GM19467 (cell line): ENCODE measurements at regions not wholly inside any gene's neighbourhood (a gene's known extent, or its start where the extent isn't known, plus 50 kb on each side); places are given as distances from the start of the nearest gene placed in this dataset.
"Not testable (repeated sequence)": the region's sequence is repeated elsewhere in the genome, so short reads cannot be mapped to it uniquely, and the experiment has no call there.

Source experiments
- ATAC-seq: cut with Tn5 transposase; IDR thresholded peaks from one replicate; pipeline ENCODE4 v1.9.1; 2021; ENCODE audit warnings: mild to moderate bottlenecking, moderate library complexity; ENCODE audit not compliant: unreplicated experiment

DNA sequence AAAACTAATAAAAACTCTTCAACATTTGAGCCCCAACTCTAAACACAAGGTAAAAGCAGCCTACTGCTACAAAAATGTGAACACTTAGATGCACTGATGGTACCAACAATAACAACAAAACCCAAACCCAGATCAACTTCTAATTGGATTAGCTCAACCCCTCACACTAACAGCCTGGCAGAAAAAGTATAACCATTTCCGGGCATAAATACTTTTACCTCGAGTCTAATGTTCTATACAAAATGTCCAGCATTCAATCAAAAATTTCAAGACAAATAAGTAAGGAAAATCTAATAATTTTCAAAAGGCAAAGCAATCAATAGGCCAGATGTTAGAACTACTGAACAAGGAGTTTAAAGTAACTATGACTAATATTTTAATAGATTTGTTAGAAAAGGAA, 303.3 kb downstream of the ARRDC4 start:
- ATAC-seq: no peak

DNA sequence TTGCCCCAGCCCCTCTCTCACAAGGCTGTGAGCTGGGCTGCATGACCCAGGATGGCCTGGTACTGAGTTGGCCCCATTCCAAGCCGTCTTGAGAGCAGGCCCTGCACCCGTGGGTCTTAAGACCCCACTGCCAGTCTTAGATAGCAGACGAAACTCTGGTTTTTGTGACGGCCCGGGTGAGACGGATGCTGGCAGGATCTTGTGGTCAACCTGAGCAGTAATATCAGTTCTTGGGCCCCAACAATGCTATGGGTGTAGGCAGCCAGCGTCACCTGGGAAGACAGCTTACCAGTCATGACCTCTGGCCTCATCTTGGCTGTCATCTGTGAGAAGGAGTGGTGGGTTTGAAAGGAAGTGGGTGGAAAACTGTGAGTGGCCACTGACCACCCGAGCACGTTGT, 305.8 kb downstream of the ARRDC4 start:
- ATAC-seq: no peak

DNA sequence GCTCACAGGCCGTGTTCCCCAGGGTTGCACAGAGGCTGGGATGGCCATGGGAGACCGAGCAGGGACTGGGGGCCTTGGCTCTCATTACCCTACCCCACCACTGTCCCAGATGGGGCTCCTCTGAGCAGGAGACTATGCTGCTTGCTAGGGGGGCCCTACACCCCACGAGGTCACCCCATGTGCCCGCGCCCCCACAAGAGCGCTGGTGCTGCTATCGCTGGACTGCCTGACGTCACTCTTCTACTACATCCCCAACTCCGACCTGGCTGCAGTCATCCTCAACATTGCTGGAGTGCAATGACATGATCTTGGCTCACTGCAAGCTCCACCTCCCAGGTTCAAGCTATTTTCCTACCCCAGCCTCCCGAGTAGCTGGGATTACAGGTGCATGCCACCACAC, 307.7 kb downstream of the ARRDC4 start:
- ATAC-seq: no peak

DNA sequence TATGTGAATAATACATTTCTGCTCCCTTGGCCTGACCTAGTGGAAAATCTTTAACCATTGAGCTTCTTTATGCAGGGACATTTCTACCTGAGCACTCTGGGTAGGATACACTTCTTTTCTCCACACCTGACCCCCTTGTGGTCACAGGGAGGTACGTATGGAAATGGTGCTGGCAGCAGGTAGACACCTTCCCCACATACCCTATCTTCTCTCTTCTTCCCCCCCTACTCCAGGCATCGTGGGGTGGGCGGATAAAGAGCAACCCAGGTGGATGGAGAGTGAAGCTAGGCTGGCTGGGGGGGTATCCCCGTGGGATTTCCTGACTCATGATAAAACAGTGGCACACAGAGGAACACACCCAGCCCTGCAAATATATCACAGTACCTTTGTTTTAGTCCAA, 312.1 kb downstream of the ARRDC4 start:
- no peak for ATAC-seq

DNA sequence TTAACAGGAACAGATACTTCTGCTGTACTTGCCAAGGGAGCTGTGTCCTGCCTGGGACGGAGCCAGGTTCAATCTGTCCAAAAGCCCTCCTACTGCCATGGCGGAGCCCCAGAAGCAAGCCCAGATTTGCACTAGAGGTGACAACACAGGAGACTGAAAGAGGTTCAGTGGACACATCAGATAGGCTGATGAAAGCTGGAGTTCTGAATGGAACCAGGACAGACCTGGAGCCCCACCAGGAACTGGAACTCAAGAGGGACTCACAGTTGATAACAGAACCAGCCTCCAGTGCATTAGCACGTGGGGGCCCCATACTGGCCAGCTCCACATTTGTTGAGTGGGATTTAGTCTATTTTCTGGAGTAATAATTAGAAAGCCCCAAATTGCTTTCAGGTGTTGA, 315.5 kb downstream of the ARRDC4 start:
- no peak for ATAC-seq

DNA sequence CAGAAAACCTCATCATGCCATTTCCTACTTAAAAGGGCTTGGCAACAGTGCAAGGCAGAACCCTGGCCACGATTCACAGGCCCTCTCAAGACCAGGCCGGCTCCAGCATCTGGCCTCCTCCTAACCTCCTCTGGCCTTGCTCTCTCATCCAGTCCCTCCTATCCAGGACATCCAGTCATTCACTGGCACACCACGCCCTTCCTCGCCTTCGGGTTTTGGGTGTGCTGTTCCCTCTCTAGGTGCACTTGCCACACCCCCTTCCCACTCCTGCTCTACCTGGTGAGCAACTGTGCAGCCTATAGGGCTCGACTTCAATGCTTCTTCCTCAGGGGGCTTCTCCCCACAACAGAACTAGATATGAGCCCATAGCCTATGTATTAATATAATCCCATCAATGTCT, 317.1 kb downstream of the ARRDC4 start:
- no peak for ATAC-seq

DNA sequence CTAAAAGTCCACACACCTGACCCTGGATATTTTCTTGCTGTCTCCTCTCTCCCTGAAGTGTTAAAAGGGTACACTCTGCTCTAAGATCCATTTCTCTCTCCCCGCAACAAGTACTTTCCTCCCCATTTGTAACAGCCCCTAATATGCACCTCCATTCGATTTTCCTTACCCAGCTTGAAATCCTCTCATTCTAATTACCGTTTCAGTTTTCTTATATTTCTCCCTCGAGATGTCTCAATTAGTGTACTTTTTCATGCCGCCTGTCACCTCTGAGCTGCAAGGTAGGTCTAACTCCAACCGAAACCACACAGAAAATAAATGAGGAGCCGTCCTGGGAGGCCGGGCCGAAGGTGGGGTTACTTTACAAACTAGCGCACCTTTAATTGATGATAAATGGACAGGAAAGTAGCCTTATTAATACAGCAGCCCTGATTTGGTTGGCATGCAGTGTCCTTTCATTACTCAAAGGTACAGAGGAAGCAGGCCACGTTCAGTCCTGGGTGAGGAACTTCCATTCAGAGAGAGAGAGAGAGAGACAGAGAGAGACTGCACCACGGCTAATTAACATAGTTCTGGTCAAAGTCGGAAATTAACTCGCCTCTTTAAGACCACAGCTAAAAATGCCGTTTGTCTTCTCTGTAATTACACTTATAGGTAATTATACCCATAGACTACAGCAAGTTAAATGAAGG, 319.9 kb downstream of the ARRDC4 start:
- ATAC-seq: no peak

DNA sequence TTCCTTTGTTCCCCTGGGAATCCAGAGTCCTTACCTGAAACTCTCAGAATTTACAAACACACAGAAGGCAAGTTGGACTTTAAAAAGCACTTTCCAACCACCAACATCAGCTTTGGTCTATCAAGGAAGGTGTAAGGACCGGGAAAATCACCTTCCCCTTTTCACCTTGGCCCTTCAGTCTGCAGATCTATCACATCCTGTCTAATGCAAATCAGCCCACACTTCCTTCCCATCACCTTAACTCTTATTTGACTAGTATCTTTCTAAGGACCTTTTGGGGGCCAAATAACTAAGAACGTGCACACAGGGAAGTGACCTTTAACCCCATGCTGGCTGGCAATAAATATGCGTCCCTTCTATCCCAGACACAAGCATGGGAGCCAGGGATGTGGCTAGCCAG, 320.6 kb downstream of the ARRDC4 start:
- peak; percentile 55 for ATAC-seq

DNA sequence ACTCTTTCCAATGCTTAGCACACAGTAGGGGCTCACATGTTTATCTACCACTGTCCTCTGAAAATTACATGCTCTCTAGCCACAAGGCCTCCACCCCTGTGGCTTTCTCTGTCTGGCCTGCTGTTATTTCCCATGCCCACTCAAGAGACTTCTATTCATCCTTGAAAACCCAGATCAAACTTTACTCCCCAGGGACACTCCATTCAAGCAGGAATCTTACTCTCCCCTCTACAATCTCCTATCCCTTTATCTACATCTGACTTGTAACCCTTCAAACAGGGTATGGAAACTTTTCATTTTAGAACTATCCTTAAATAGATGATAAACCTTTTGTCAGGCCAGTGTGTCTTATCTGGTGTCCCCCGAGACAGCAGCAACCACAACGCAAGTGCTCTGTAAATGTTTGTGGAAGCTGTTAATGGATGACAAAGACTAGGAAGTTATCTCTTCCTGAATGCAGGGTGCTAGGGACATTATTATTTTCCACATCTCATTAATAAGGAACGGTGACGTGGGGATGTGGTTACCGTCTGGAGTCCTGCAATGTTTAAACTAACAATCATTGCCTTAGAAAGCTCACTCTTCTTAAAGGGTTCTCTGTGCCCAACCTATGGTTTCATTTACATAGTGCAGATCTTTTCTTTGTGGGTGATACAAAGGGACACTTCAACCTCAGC, 322.3 kb downstream of the ARRDC4 start:
- ATAC-seq: peak; percentile 71

DNA sequence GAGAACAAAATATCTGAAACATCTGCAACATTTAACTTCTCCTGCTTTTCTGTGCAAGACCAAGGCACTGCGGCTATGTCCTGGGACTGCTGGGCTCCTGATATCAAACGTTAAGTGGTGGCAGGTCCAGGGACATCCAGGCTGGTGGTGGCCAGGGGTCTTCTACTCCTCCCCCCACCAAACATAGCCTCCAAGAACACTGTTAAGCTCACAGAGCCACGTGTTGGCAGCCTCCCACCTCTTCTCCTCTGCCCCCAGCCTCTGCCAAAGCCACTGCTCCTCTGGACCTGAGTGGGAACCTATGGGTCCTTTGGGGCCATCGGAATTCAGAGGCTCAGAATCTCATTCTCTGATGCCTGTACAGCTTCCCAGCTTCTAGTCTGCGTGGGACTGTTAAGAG, 325.7 kb downstream of the ARRDC4 start:
- ATAC-seq: no peak

DNA sequence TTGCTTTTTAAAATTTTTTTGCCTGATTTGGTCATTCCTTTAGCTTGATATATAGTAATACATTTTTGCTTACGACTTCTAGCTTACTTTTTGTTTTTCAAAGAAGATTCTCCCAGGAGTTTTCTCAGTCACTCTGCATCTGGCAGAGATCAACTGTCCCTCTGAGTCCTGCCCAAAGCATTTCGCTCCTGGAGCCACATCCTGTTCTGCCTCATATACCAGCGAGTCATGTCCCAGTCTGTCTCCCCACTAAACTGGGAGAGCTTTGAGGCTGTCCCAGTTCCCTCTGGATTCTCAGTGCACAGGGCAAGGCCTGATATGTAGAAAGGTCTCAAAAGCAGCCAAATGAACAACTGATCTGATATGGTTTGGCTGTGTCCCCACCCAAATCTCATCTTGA, 326.3 kb downstream of the ARRDC4 start:
- no peak for ATAC-seq

DNA sequence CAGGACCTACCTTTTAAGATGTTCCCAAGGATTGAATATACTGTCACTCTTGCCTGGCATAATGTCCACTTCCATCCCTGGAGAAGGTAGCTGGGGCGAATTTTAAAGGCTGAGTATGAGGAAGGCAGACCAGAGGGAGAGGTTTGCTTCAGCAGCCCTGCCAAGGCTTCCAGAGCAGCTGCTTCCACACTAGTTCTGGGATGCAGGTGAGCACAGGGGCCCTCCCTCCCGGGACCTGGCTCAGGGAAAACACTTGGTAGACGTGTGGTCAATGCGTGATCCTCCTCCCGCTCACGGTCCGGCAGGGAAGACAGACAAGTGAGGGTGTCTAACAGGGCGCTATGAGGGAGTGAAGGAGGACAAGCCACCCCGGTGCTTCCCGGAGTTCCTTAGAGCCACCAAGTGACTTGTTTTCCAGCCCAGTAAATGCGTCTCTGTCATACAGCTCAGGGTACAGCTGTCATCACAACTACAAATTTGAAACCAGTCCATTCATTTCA, 327.6 kb downstream of the ARRDC4 start:
- ATAC-seq: no peak

DNA sequence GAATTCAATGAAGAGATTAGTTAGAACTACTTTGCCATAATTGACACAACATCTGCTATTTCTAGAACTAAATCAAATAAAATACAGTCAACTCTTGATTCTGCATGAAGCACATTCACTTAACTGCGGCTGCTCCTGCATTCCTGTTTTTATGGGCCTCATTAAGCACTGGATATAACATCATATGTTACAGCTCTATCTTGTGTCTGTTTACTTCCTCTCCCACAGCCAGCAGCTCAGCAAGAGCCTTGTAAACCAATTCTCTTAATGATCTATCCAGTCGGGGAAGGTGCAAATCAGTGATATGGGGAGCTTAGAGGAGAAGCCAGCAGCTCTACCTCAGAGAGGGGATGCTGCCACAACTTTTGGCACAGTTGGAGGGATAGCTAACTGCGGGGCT, 329.2 kb downstream of the ARRDC4 start:
- no peak for ATAC-seq

DNA sequence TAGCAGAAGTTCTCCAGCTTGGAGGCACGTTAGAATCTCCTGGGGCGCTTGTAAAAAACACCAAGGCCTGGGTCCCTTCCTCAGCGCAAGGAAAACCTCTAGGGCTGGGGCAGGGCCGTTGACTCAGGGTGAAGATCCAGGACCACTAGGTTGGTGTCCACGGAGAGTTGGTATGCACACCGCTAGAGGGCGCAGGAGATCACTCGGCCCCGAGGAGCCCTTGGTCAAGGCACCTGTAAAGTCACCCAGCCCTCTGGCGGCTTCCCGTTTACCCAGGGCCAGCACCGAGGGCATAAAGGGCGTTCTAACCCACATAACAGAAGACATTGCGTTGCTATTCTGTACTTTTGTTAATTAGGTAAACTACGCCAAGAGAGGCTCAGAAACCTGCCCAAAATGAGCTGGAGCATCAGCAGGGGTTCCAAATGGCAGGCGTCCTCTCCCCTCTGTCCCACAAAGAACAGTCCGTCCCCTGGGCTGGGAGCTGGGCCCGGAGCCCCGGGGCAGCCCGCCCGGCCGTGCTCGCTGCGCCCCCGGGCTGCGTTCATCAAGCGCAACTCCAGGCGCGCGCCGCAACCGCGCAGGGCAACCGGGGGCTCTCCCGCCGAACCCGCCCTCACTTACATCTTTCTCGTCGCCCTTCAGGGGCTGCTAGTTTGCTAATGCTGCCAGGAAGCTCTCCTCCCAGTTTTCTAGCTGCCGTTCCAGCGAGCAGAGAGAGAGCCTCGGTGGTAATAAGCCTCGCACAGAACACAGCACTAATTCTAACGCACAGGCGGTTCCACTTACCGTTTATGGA, 332.1 kb downstream of the ARRDC4 start:
- no peak for ATAC-seq

DNA sequence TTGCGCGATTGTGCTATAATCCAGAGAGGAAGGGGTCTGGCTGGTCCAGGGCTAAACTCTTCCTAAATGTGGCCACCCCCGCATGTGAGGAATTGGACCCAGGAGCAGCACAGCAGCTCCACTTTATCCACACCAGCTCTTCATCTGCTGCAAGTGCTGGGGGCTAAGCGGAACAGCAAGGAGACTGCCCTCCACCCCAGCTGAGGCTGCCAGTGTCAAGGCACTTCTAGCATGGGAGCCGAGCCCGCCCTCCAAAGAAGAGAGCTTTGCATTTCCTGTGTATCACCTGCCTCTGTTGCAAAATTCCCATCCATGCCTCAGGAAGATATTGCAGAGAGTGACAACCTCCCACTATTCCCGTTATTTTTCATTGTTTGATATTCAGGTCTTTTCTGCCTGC, 333.6 kb downstream of the ARRDC4 start:
- ATAC-seq: no peak

DNA sequence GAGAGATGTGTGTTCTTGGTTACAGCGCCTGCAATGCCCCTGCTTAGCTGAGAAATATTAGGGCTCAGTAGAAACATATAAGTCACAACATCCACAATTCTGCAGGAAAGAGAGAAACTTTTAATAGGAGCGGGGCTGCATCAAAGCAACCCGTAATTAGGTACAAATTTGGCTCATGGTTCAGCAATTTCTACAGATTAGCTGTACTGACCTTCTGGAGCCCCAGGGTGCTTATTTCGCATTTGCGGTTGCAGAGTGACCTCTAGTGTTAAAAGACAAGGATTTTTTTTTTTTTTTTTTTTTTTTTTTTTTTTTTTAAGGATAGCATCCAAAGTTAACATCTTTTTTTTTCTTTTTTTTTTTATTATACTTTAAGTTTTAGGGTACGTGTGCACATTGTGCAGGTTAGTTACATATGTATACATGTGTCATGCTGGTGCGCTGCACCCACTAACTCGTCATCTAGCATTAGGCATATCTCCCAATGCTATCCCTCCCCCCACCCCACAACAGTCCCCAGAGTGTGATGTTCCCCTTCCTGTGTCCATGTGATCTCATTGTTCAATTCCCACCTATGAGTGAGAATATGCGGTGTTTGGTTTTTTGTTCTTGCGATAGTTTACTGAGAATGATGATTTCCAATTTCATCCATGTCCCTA, 334.7 kb downstream of the ARRDC4 start:
- not testable (repeated sequence) for ATAC-seq

DNA sequence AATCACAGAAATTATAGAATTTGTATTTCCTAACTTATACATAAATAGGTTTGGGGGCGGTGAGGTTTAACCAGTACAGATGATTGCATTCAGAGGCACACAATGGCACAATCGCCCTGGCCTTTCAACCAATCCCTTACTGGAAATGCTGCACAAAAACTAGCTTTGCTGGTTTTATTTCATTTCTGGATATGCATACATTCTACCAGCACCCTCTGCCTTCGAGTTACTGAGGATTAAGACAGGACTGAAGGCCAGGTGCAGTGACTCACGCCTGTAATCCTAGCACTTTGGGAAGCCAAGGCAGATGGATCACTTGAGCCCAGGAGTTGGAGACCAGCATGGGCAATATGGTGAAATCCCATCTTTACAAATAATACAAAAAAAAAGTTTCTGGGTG, 336.1 kb downstream of the ARRDC4 start:
- ATAC-seq: no peak

DNA sequence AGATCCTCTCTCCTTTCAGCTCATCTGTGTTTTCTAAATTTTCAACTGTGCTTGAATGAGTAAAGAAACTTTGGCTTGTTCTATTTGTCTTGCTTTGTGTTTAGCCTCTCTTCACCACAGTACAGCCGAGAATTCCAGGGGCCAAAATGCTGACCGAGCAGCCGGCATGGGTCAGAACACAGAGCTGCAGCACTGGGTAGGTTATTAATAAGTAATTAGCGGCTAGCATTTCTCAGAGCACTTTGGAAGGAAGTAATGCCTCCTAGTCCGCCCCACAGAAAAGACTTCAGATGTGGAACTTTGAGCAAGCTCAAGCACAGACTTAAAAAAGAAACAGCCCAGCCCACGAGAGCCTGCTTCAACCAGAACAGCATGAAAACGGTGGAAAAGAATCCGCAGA, 343.9 kb downstream of the ARRDC4 start:
- no peak for ATAC-seq

DNA sequence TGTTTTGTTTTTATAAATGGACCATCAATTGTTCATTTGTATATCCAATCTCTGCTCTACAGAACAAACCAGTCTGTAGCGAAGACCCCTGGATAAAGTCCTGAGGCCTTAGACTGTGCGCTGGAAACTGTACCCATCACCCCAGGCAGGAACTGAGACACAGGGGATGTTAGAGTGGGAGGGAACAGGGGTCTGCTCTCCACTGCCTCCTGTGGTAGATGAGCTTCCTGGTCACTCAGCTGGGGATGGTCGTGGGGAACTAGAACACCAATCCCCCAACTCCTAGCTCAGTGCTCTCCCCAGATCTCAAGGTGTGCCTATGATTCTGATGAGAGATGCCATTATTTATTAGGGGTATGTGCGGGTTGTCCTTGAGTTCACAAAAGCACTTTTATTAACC, 340.2 kb upstream of the IGF1R start:
- no peak for ATAC-seq

DNA sequence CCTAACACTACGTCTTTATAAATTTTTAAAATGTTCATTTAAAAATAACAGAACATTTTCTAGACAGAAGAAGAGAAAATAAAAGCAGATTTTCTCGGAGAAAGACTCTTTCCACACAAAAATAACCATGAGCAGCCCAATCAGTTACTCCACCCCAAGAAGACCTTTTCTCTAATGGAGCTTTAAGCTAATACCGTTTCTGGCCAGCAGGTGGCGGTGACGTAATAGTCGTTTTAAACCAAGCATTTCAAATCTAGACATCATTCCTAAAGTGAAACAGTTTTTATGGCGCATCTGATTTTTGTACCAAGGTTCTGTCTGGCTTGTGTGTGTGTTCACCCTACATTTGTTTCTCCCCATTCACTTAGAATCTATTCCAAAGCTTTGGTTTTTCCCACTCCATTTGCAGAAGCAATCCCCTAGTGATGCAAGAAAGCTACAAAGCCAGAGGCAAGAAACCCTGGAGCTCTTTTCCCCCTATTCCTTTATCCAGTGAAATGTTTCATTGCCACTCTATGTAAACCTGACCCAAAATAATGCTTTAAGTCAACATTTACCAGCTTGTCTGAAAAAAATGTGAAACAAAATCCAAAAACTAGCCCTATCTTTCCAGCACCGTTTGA, 336.7 kb upstream of the IGF1R start:
- no peak for ATAC-seq

DNA sequence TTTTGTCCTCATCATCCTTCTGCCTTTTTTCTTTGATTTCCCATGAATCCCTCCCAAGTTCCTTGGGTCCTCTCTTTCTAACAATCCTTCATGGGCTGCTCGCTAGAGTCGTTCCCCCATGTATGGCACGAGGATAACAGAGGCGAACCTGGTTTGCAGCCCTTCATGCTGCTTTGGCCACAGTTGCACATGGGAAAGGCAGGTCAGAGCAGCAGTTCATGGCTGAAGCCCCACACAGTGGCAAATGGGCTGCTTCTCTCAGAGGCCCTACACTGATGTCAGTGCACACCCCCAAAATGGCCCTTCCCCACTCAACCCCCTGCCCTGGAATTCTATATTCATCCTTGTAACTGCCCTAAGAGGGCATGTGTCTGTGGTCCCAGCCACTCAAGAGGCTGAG, 335.4 kb upstream of the IGF1R start:
- no peak for ATAC-seq
